ENCODE measurements at regions not wholly inside any gene's neighbourhood (a gene's known extent, or its start where the extent isn't known, plus 50 kb on each side); places are given as distances from the start of the nearest gene placed in this dataset.

DNA sequence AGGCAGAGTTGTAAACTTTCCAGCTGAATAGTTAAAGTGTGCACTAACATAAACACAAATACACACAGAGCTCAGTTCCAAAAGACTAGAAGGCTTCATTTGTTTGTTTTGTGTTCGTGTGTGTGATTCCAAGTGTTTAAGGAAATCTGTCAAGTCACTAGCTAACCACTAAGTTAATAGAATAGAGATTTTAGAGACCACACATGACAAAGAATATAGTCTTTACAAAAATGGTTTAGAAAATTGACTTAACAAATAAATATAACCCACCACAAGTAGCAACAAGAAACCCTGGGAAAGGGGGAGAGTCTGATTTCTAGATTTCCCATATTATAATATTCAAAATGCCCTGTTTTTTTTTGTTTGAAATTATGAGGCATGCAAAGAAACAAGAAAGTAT lies 209.4 kb downstream of the FZD1 start:
- TF ChIP-seq CTCF (IDR thresholded peaks at IDR 0.05 in 4 of 5, conservative IDR thresholded peaks at IDR 0.05 in 1 of 5), result no peak
- TF ChIP-seq POLR2A (IDR thresholded peaks at IDR 0.05), result no peak
